Testis (tissue), 2 donors: ENCODE measurements at regions not wholly inside any gene's neighbourhood (a gene's known extent, or its start where the extent isn't known, plus 50 kb on each side); places are given as distances from the start of the nearest gene placed in this dataset.

ENCODE experiments used
- DNase-seq: peaks from one replicate; pipeline ENCODE4 v3.0.0-alpha.2; 2019
- H3K27ac ChIP-seq, 2 donors: fragments of 200-600 bp; sonication (generic); one replicate each; pipeline ENCODE4 v1.5.1; 2019
- H3K27me3 ChIP-seq: fragments of 200-600 bp; sonication (generic); one replicate; pipeline ENCODE4 v1.5.1; 2019
- H3K36me3 ChIP-seq: fragments of 200-600 bp; sonication (generic); one replicate; pipeline ENCODE4 v1.5.1; 2017; ENCODE audit warnings: low read depth; ENCODE audit errors: missing control alignments
- H3K4me1 ChIP-seq: fragments of 200-600 bp; sonication (generic); one replicate; pipeline ENCODE4 v1.5.1; 2019
- H3K4me3 ChIP-seq, 2 donors: fragments of 200-600 bp; sonication (generic); one replicate each; pipeline ENCODE4 v1.5.1; 2017 to 2019
- H3K9me3 ChIP-seq: fragments of 200-600 bp; sonication (generic); one replicate; pipeline ENCODE4 v1.5.1; 2017
- POLR2A ChIP-seq: fragments of 450-650 bp; IDR thresholded peaks from one replicate; pipeline ENCODE4 v1.6.1; 2017; ENCODE audit warnings: antibody characterized with exemption, mild to moderate bottlenecking, moderate library complexity
- WGBS, 2 donors: methylation state at CpG; one replicate each; pipeline ENCODE4 v1.1.5; 2018; 5-methylcytosine and 5-hydroxymethylcytosine counted together
- intact Hi-C: fragments of 100-400 bp; cut with DNase I; formaldehyde crosslinking; loops from one replicate; pipeline ENCODE4 v1.15.1; 2023; ENCODE audit warnings: low total_unique reads
- TF ChIP-seq, protein P1 (sequence below), 3 experiments: fragments of 450-650 bp in 2 of 3; fragments of 200-600 bp in 1 of 3; sonication (generic) in 1 of 3; IDR thresholded peaks; one replicate each; pipeline ENCODE4 v1.5.1; 2016 to 2019; ENCODE audit warnings: antibody characterized with exemption in 3 of 3, mild to moderate bottlenecking in 2 of 3, moderate library complexity in 1 of 3

DNA sequence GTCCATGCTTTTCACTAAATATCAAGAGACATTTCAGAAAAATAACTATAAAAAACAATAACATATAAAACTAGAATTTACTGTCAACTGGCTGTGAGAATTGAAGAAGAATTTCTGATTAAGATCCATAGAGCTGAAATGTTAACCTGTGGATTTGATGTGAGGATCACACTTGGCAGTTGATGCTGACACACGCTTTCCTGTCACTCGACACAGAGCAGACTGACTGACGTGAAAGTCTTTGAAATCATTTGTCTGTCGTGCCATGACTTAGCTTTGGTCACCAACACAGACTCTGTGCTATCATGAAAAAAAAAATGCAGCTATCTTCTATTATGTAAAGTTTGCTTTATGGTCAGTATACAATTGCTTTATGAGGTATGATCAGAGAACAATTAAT is 706.0 kb upstream of the ZP4 start:
- TF ChIP-seq, protein P1, sequence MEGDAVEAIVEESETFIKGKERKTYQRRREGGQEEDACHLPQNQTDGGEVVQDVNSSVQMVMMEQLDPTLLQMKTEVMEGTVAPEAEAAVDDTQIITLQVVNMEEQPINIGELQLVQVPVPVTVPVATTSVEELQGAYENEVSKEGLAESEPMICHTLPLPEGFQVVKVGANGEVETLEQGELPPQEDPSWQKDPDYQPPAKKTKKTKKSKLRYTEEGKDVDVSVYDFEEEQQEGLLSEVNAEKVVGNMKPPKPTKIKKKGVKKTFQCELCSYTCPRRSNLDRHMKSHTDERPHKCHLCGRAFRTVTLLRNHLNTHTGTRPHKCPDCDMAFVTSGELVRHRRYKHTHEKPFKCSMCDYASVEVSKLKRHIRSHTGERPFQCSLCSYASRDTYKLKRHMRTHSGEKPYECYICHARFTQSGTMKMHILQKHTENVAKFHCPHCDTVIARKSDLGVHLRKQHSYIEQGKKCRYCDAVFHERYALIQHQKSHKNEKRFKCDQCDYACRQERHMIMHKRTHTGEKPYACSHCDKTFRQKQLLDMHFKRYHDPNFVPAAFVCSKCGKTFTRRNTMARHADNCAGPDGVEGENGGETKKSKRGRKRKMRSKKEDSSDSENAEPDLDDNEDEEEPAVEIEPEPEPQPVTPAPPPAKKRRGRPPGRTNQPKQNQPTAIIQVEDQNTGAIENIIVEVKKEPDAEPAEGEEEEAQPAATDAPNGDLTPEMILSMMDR (IDR thresholded peaks at IDR 0.05), result no peak
- no peak for TF ChIP-seq POLR2A
- Histone ChIP-seq H3K4me3 (no peak overlapping the region), H3K4me1 (no peaks in the 10 kb centered on the region), H3K9me3 (no peaks in the 10 kb centered on the region), H3K36me3 (no peaks in the 10 kb centered on the region), H3K27ac (no peak overlapping the region), H3K27me3 (no peaks in the 10 kb centered on the region)
- intact Hi-C loops, result no loop called here
- WGBS, 2 donors, result 93 to 96% methylated on average over 4 of the region's 4 CpGs
- DNase-seq, result no peak

DNA sequence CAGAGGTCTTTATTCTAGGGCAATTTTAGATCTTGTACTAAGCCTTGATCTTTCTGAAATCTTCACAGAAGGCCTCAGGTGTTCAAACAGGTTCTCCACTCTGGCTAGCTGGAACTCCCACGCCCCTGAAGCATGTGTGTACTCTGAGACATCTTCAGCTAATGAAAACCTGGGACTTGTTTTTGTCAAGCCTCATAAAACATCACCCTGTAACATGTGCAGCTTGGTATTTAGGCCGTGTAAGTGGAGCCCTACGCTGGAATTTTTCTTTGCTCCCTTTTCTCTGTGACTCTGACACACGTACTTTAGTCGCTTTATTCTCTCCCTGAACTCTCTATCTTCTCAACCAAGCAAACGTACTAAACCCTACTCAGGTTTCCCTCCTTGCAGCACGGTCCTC is 701.9 kb upstream of the ZP4 start:
- DNase-seq, result no peak
- TF ChIP-seq, protein P1 (IDR thresholded peaks at IDR 0.05), result no peak
- Histone ChIP-seq H3K27ac (no peak overlapping the region), H3K9me3 (no peaks in the 10 kb centered on the region), H3K36me3 (no peaks in the 10 kb centered on the region), H3K4me1 (no peaks in the 10 kb centered on the region), H3K27me3 (no peaks in the 10 kb centered on the region), H3K4me3 (no peak overlapping the region)
- intact Hi-C loops, result no loop called here
- 33 to 50% methylated on average over 7 of the region's 7 CpGs for WGBS, 2 donors

DNA sequence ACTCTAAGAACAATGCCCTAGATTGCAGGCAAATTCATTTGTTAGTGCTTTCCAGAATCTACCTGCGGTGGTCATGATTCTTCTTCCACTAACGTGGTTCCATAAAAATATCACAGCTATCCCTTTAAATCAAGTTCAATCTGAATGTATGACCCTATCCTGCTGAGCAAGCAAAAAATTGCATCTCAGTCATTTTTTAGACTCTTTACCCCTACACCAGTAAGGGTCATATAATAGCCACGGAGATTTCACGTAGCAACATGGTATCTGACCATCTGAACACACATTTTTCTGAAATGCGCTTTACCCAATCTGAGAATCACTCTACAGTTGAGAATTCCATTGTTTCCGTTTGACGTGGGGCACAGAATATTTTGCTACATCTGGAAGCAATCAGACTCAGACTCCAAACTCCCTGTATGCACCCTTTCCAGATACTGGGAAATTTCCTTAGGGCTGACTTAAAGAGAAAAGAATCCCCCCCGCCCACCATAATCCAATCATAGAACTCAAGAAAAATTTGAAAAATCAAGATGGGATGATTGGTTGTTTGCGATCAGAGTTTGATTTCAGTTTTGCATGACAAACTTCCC is 699.2 kb upstream of the ZP4 start:
- 81 to 85% methylated on average over 9 of the region's 9 CpGs for WGBS, 2 donors

DNA sequence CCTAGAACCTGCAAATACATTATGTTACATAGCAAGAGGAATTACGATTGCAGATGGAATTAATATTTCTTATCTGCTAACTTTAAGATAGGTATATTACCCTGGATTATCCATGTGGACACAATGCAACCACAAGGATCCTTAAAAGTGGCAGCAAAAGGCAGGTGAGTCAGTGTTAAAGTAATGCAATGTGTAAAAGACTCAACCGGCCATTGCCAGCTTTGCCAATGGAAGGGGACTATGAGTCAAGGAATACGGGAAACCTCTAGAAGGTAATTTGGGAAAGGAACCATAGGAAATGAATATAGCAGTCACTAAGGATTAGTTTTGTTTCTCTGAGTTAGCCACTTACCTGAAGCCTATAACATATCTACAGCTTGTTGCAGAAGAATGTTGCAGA is 692.1 kb upstream of the ZP4 start:
- H3K4me3 ChIP-seq, result no peak overlapping the region
- H3K27ac ChIP-seq, result no peak overlapping the region
- H3K9me3 ChIP-seq, result no peaks in the 10 kb centered on the region
- WGBS, 2 donors, result 73 to 86% methylated on average over 3 of the region's 3 CpGs
- no peaks in the 10 kb centered on the region for H3K27me3 ChIP-seq
- DNase-seq, result no peak
- no peaks in the 10 kb centered on the region for H3K36me3 ChIP-seq
- H3K4me1 ChIP-seq, result no peaks in the 10 kb centered on the region
- TF ChIP-seq, protein P1 (IDR thresholded peaks at IDR 0.05), result no peak
- no peak for TF ChIP-seq POLR2A
- intact Hi-C loops, result no loop called here

More for the DNA sequence above, 699.2 kb upstream of the ZP4 start:
- Histone ChIP-seq H3K27me3 (no peaks in the 10 kb centered on the region), H3K4me3 (no peak overlapping the region), H3K4me1 (no peaks in the 10 kb centered on the region), H3K9me3 (no peaks in the 10 kb centered on the region), H3K27ac (no peak overlapping the region), H3K36me3 (no peaks in the 10 kb centered on the region)
- intact Hi-C loops, result no loop called here
- TF ChIP-seq, protein P1 (IDR thresholded peaks at IDR 0.05), result no peak
- TF ChIP-seq POLR2A, result no peak
- DNase-seq, result no peak

DNA sequence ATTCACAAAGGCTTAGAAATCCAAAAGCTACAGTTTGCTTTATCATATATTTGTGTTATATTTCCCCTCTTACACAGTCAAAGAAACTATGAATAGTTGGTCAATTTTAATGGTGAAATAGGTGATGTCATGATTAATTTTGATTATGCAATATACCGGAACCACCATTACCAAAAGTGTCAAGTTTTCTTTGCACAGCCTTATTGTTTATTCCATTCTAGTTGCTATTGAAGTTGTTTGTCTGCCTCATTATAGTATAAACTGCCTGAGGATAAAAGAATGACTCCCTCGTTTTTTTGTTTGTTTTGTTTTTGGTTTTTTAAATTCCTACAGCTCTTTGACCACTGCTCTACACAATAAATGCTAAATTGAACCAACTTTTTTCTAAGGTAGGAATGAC is 690.6 kb upstream of the ZP4 start:
- H3K4me1 ChIP-seq, result no peaks in the 10 kb centered on the region
- intact Hi-C loops, result no loop called here

More for the DNA sequence above, 690.6 kb upstream of the ZP4 start:
- no peaks in the 10 kb centered on the region for H3K9me3 ChIP-seq
- 73 to 86% methylated on average over 2 of the region's 2 CpGs for WGBS, 2 donors
- no peaks in the 10 kb centered on the region for H3K27me3 ChIP-seq
- TF ChIP-seq, protein P1 (IDR thresholded peaks at IDR 0.05), result no peak
- no peak for TF ChIP-seq POLR2A
- no peak overlapping the region for H3K27ac ChIP-seq
- H3K4me3 ChIP-seq, result no peak overlapping the region
- no peak for DNase-seq
- H3K36me3 ChIP-seq, result no peaks in the 10 kb centered on the region
